GM18867 (cell line): ENCODE measurements at regions not wholly inside any gene's neighbourhood (a gene's known extent, or its start where the extent isn't known, plus 50 kb on each side); places are given as distances from the start of the nearest gene placed in this dataset.
A peak's percentile ranks its signal among the peaks of the same experiment; 100 is the strongest.

Source experiments
- ATAC-seq: cut with Tn5 transposase; IDR thresholded peaks from one replicate; pipeline ENCODE4 v1.9.1; 2021; ENCODE audit warnings: mild to moderate bottlenecking, moderate library complexity; ENCODE audit not compliant: unreplicated experiment

GRCh38 chr6:148081076-148081475, 261.6 kb upstream of the SASH1 start:
- ATAC-seq = no peak

GRCh38 chr6:148082044-148082443, 260.6 kb upstream of the SASH1 start:
- no peak for ATAC-seq

GRCh38 chr6:148082696-148083095, 259.9 kb upstream of the SASH1 start:
- no peak for ATAC-seq

DNA sequence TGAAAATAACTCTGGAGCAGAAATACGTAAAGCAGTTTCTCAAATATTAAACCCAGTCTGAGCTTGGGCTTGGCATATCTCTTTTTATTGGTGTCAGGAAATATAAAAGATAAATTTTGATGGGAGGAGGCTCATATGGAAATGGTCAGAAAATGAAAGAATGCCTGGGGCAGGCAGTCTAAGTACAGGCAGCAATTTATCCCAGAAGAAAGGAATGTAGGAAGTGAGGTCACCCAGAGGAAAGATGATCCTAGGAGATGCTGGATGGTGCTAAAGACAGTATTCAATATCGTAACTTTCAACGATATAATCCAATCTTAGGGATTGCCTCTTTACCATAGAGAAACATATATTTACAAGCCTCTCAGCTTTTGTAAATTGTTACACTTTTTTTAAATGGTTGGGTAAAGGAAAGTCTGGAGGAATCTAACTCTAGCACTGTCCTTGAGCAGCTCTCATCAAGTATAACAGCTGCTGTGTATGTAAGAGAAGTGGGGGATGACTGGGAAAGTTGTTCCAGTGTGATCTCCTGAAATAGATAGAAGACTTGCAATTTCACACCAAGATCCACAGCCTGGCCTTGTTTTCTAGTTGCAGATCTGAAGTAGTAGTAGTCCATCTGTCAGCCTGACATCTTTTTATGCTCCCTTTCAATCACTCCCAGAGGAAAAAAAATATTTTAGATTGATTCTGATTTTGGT, 256.9 kb upstream of the SASH1 start:
- ATAC-seq = no peak

DNA sequence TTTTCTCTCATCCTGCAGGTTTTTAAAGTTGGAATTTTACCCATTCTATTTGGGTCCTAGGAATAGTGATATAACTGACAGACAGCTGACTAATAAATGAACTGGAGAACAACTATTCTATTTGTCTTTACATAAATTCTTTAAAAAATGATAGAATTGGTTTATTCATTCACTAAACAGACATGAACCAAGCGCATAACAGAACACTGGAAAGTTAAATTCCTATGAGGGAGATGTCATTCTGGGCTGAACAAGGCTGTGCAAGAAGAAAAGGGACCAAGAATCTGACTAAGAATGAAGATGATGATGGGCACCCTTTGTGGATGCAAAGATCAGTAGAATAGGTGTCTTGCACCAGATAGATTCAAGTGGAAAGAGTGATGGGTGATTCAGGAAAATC, 256.3 kb upstream of the SASH1 start:
- ATAC-seq = no peak

DNA sequence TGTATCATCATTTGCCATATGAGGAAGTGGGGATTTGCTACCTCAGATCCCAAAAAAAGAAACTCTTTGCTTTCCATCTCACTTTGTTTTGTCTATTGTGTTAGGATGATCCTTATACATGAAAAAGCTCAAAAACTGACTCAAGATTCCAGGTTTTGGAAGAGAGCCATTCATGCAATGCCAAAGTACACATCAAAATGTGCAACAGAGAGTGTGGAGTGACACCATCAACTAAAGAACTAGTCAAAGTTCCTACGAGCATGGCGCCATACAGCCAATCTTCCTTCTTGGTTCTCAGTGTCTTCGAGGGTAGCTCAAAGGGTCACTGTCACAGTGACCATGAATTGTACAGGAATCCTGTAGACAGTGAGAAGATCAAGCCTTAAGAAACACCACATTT, 255.8 kb upstream of the SASH1 start:
- ATAC-seq = no peak

DNA sequence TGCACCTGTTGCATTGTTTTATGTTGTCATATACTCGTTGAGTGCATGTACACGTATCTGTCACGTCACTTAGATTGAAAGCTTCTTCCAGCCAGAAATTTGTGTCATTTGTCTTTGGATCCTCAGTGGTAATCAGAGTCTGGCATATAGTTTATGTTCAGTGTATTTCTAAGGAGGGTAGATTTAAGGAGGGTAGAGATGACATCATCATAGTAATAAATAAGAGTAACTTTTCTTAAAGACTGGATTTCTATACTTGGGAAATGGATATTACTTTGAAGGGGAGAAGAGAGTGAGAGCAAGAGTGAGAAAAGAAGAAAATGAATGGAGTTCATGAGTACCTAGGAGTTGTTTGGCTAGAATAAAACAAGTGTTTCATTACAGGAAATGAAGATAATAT, 255.0 kb upstream of the SASH1 start:
- ATAC-seq = no peak

- ATAC-seq = no peak
Observed at GRCh38 chr6:148090326-148090725, 252.3 kb upstream of the SASH1 start.

DNA sequence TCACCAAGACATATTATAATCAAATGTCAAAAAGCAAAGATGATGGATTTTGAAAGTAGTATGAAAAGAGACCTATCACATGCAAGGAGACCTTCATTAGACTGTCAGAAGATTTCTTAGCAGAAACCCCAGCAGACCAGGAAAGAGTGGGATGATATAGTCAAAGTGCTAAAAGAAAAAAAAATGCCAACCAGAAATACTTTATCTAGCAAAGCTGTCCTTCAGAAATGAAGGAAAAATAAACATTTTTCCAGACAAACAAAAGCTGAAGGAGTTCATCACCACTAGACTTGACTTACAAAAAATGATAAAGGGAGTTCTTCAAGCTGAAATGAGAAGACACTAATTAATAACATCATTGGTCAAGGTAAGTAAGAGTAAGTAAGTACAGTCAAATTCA, 251.2 kb upstream of the SASH1 start:
- ATAC-seq = no peak

DNA sequence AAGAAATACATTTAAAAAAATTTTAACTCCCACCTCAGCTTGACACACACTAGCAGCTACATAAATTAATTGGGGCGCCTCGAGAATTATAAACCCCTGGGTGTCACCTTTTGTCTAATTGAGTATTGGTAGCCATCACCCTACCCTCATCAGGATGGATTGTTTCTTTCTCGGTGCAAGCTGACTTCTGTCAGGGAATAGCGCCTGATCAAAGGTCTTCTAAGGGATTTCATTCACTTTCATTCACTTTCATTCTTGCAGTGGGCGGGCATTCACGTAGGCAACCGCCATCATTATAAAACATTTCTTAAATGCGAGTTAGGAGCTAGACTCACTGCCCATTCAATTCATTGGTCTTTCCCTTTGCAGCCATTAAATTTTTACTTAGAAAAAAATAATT, 239.2 kb upstream of the SASH1 start:
- no peak for ATAC-seq

GRCh38 chr6:148104131-148104530, 238.5 kb upstream of the SASH1 start:
- ATAC-seq = no peak

DNA sequence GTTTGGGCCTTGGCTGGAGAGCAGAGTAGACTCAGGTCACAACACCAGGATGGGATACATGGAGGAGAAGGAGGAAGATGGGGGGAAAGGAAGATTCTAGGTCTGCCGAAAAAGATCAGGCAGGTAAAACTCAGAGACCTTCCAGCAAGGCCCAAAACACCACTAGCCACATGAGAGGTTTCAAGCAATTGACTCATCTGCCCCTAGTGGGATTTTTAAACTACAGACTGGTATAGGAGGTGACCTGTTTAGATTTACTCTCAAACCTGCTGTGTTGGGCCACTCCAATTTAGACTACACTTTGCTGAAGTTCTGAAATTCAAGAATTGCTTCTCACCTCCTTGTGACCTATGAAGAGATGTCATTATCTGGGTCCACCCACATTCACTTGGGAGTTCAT, 236.9 kb upstream of the SASH1 start:
- no peak for ATAC-seq

GRCh38 chr6:148107911-148108310, 234.7 kb upstream of the SASH1 start:
- ATAC-seq = peak; percentile 49

GRCh38 chr6:148109732-148110131, 232.9 kb upstream of the SASH1 start:
- ATAC-seq = no peak

- no peak for ATAC-seq
Observed at GRCh38 chr6:148110925-148111324, 231.7 kb upstream of the SASH1 start.

GRCh38 chr6:148112851-148113319, 229.8 kb upstream of the SASH1 start:
- no peak for ATAC-seq

DNA sequence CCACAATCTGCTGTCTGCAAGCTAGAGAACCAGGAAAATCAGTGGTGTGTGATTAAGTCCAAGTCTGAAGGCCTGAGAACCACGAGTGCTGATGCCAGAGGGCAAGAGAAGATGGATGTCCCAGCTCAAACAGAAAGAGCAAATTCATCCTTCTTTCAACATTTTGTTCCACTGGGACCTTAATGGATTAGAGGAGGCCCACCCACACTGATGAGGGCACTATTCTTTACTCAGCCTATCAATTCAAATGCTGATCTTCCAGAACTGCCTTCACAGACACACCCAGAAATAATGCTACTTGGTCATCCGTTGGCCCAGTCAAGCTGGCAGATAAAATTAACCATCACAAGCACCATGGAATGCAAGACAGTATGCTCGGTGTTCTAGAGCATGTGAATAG, 226.6 kb upstream of the SASH1 start:
- no peak for ATAC-seq

- ATAC-seq = no peak
Observed at GRCh38 chr6:148118244-148118643, 224.4 kb upstream of the SASH1 start.

DNA sequence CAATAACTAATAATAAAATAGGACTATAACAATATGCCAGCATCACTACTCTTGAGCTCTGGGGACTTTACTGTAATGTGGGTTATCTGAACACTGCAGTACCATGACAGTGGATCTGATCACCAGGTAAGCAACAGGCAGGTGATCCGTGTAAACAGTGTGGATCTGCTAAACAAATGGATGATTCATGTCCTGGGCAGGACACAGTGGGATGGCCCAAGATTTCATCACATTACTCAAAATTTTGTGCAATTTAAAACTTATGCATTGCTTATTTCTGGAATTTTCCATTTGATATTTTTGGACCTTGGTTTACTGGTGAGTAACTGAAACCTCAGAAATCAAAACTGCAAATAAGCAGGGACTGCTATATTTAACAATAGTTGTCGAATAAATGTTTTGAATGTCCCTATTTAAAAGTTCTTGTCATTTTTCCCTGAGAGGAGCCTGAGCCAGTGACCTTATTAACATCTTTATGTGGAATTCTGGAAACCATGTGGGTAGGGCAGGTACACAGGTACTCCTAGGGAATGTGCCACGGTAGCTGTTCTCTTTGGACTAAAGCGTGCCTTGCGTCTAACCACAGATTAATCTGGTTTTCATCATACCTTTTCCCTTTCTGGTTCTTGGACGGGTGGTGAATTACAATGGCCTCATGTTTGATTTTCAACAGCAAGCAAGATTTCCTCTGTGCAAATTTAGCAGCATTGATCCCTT, 214.5 kb upstream of the SASH1 start:
- ATAC-seq = no peak

GRCh38 chr6:148134592-148134991, 208.0 kb upstream of the SASH1 start:
- no peak for ATAC-seq

GRCh38 chr6:148136586-148136985, 206.1 kb upstream of the SASH1 start:
- no peak for ATAC-seq

DNA sequence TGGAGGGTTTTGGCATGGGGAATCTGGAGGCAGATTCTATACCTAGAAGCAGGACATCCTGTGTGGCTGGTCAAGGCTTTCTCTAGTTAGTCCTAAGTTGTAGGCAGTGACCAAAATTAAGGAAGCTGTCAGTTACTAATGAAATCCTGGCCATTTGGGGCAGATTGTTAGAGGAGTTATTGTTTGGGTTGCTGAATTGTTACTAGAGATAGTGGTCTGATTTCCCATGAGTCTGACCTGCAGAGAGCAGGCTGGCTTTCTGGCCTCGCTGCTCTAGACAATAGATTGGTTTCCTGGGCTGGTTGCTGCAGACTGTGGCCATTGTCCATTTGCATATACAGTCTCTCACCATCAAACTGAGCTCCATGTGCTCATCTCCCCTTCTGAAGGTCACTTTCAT, 205.0 kb upstream of the SASH1 start:
- no peak for ATAC-seq

DNA sequence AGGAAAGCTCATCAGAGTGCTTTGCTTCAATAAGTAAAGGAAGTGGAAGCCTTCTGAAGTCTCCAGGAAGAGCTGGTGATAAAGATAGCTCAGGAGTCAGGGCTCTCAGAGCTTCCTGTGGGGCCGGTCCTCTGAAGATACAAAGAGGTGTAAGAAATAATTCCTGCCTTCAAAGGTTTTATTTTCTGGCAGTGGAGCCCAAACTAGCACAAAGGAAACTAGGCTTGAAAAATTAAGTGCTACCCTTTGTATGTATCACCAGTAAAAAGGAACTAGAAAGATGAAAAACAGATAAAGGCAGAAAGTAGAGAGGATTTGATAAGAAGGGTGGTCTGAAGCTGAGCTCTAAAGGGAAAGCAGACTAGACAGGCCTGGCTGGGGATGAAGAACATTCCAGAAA, 204.1 kb upstream of the SASH1 start:
- no peak for ATAC-seq
